IPS-18a (cell line): ENCODE measurements at regions not wholly inside any gene's neighbourhood (a gene's known extent, or its start where the extent isn't known, plus 50 kb on each side); places are given as distances from the start of the nearest gene placed in this dataset.

Experiments used
- H3K27ac ChIP-seq: one replicate; pipeline ENCODE4 v1.5.1; 2013; ENCODE audit warnings: low read length
- H3K27me3 ChIP-seq: one replicate; pipeline ENCODE4 v1.6.1; 2013; ENCODE audit warnings: mild to moderate bottlenecking, low read length; ENCODE audit not compliant: control insufficient read depth, insufficient read depth
- H3K36me3 ChIP-seq: one replicate; pipeline ENCODE4 v1.6.1; 2013; ENCODE audit warnings: low read depth, low read length; ENCODE audit not compliant: control insufficient read depth
- H3K4me1 ChIP-seq: one replicate; pipeline ENCODE4 v1.6.1; 2013; ENCODE audit warnings: low read depth, low read length; ENCODE audit not compliant: control insufficient read depth
- H3K4me3 ChIP-seq: one replicate; pipeline ENCODE4 v1.5.1; 2013; ENCODE audit warnings: low read length
- H3K9ac ChIP-seq: one replicate; pipeline ENCODE4 v1.6.1; 2013; ENCODE audit warnings: mild to moderate bottlenecking, low read length, moderate library complexity
- H3K9me3 ChIP-seq: one replicate; pipeline ENCODE4 v1.6.1; 2013; ENCODE audit warnings: low read depth, low read length; ENCODE audit not compliant: control insufficient read depth

- no peaks in the 10 kb centered on the region for H3K4me1 ChIP-seq
- no peaks in the 10 kb centered on the region for H3K36me3 ChIP-seq
- H3K27ac ChIP-seq, result no peak overlapping the region
- no peak overlapping the region for H3K9ac ChIP-seq
- no peaks in the 10 kb centered on the region for H3K27me3 ChIP-seq
- H3K9me3 ChIP-seq, result no peaks in the 10 kb centered on the region
- no peak overlapping the region for H3K4me3 ChIP-seq
Measured at GRCh38 chr2:14433946-14434495, 198.5 kb upstream of the LRATD1 start.

GRCh38 chr2:14445670-14446069 lies 186.8 kb upstream of the LRATD1 start:
- H3K9me3 ChIP-seq, result peaks cover 17% of the 10 kb centered on the region
- no peak overlapping the region for H3K9ac ChIP-seq
- no peaks in the 10 kb centered on the region for H3K27me3 ChIP-seq
- no peak overlapping the region for H3K4me3 ChIP-seq
- H3K36me3 ChIP-seq, result no peaks in the 10 kb centered on the region
- no peak overlapping the region for H3K27ac ChIP-seq
- H3K4me1 ChIP-seq, result no peaks in the 10 kb centered on the region

GRCh38 chr2:14448340-14448739 lies 184.2 kb upstream of the LRATD1 start:
- Histone ChIP-seq H3K4me1 (no peaks in the 10 kb centered on the region), H3K4me3 (no peak overlapping the region), H3K36me3 (no peaks in the 10 kb centered on the region), H3K9me3 (peaks cover 17% of the 10 kb centered on the region), H3K27me3 (no peaks in the 10 kb centered on the region), H3K27ac (no peak overlapping the region), H3K9ac (no peak overlapping the region)

- Histone ChIP-seq H3K27me3 (no peaks in the 10 kb centered on the region), H3K4me3 (no peak overlapping the region), H3K36me3 (no peaks in the 10 kb centered on the region), H3K9ac (no peak overlapping the region), H3K4me1 (no peaks in the 10 kb centered on the region), H3K27ac (no peak overlapping the region), H3K9me3 (peaks cover 5% of the 10 kb centered on the region)
Measured at GRCh38 chr2:14451312-14451711, 181.2 kb upstream of the LRATD1 start.

GRCh38 chr2:14454202-14454601 lies 178.3 kb upstream of the LRATD1 start:
- no peaks in the 10 kb centered on the region for H3K36me3 ChIP-seq
- no peaks in the 10 kb centered on the region for H3K27me3 ChIP-seq
- no peak overlapping the region for H3K4me3 ChIP-seq
- H3K27ac ChIP-seq, result no peak overlapping the region
- no peaks in the 10 kb centered on the region for H3K4me1 ChIP-seq
- no peak overlapping the region for H3K9ac ChIP-seq
- H3K9me3 ChIP-seq, result peaks cover 19% of the 10 kb centered on the region

- Histone ChIP-seq H3K36me3 (no peaks in the 10 kb centered on the region), H3K9me3 (peaks cover 21% of the 10 kb centered on the region), H3K9ac (no peak overlapping the region), H3K4me3 (no peak overlapping the region), H3K4me1 (no peaks in the 10 kb centered on the region), H3K27me3 (no peaks in the 10 kb centered on the region), H3K27ac (no peak overlapping the region)
Measured at GRCh38 chr2:14459786-14460325, 172.7 kb upstream of the LRATD1 start.

GRCh38 chr2:14475994-14476393 lies 156.5 kb upstream of the LRATD1 start:
- no peak overlapping the region for H3K4me3 ChIP-seq
- no peaks in the 10 kb centered on the region for H3K36me3 ChIP-seq
- no peaks in the 10 kb centered on the region for H3K4me1 ChIP-seq
- no peak overlapping the region for H3K27ac ChIP-seq
- H3K9me3 ChIP-seq, result no peaks in the 10 kb centered on the region
- H3K9ac ChIP-seq, result no peak overlapping the region
- no peaks in the 10 kb centered on the region for H3K27me3 ChIP-seq

GRCh38 chr2:14479486-14479885 lies 153.0 kb upstream of the LRATD1 start:
- Histone ChIP-seq H3K4me3 (no peak overlapping the region), H3K9me3 (no peaks in the 10 kb centered on the region), H3K36me3 (no peaks in the 10 kb centered on the region), H3K27ac (no peak overlapping the region), H3K27me3 (no peaks in the 10 kb centered on the region), H3K4me1 (no peaks in the 10 kb centered on the region), H3K9ac (no peak overlapping the region)

- no peaks in the 10 kb centered on the region for H3K9me3 ChIP-seq
- H3K4me3 ChIP-seq, result no peak overlapping the region
- H3K27me3 ChIP-seq, result no peaks in the 10 kb centered on the region
- no peak overlapping the region for H3K9ac ChIP-seq
- H3K4me1 ChIP-seq, result no peaks in the 10 kb centered on the region
- H3K36me3 ChIP-seq, result no peaks in the 10 kb centered on the region
- H3K27ac ChIP-seq, result no peak overlapping the region
Measured at GRCh38 chr2:14480120-14480519, 152.4 kb upstream of the LRATD1 start.

- Histone ChIP-seq H3K27ac (no peak overlapping the region), H3K36me3 (no peaks in the 10 kb centered on the region), H3K4me3 (no peak overlapping the region), H3K9ac (no peak overlapping the region), H3K27me3 (no peaks in the 10 kb centered on the region), H3K9me3 (no peaks in the 10 kb centered on the region), H3K4me1 (no peaks in the 10 kb centered on the region)
Measured at GRCh38 chr2:14480906-14481305, 151.6 kb upstream of the LRATD1 start.

- no peaks in the 10 kb centered on the region for H3K27me3 ChIP-seq
- H3K36me3 ChIP-seq, result no peaks in the 10 kb centered on the region
- peaks cover 4% of the 10 kb centered on the region for H3K4me1 ChIP-seq
- no peaks in the 10 kb centered on the region for H3K9me3 ChIP-seq
- no peak overlapping the region for H3K27ac ChIP-seq
- no peak overlapping the region for H3K4me3 ChIP-seq
- no peak overlapping the region for H3K9ac ChIP-seq
Measured at GRCh38 chr2:14492920-14493503, 139.5 kb upstream of the LRATD1 start.

GRCh38 chr2:14494759-14495158 lies 137.8 kb upstream of the LRATD1 start:
- Histone ChIP-seq H3K9ac (no peak overlapping the region), H3K36me3 (no peaks in the 10 kb centered on the region), H3K4me1 (peaks cover 4% of the 10 kb centered on the region), H3K9me3 (no peaks in the 10 kb centered on the region), H3K27me3 (no peaks in the 10 kb centered on the region), H3K4me3 (no peak overlapping the region), H3K27ac (no peak overlapping the region)
